Tibial nerve (tissue), 4 donors: ENCODE measurements at regions not wholly inside any gene's neighbourhood (a gene's known extent, or its start where the extent isn't known, plus 50 kb on each side); places are given as distances from the start of the nearest gene placed in this dataset.
A peak's percentile ranks its signal among the peaks of the same experiment; 100 is the strongest.

ENCODE experiments used
- DNase-seq, 2 donors: peaks; one replicate each; pipeline ENCODE4 v3.0.0-alpha.2; 2019; ENCODE audit warnings: low spot score in 2 of 2
- H3K27ac ChIP-seq, 4 donors: fragments of 200-600 bp; sonication (generic) in 3 of 4; one replicate each; pipeline ENCODE4 v1.5.1; 2017 to 2019; ENCODE audit warnings: mild to moderate bottlenecking in 1 of 4
- H3K27me3 ChIP-seq, 2 donors: fragments of 200-600 bp; sonication (generic) in 1 of 2; one replicate each; pipeline versions ENCODE4 v1.5.1 to v1.6.0; 2017 to 2019
- H3K36me3 ChIP-seq, 3 donors: fragments of 200-600 bp; sonication (generic); one replicate each; pipeline ENCODE4 v1.5.1; 2018 to 2019
- H3K4me1 ChIP-seq, 4 donors: fragments of 200-600 bp; sonication (generic) in 3 of 4; one replicate each; pipeline ENCODE4 v1.5.1; 2017 to 2019
- H3K4me3 ChIP-seq, 4 donors: fragments of 200-600 bp; sonication (generic) in 3 of 4; one replicate each; pipeline ENCODE4 v1.5.1; 2017 to 2019; ENCODE audit warnings: mild to moderate bottlenecking in 1 of 4, moderate library complexity in 1 of 4
- H3K9me3 ChIP-seq, 4 donors: fragments of 200-600 bp; sonication (generic) in 3 of 4; one replicate each; pipeline ENCODE4 v1.5.1; 2017 to 2019
- CTCF ChIP-seq, 5 experiments: fragments of 200-600 bp in 3 of 5; fragments of 450-650 bp in 2 of 5; sonication (generic) in 3 of 5; IDR thresholded peaks; one replicate each; pipeline ENCODE4 v1.5.1; 2016 to 2019; ENCODE audit warnings: antibody characterized with exemption in 5 of 5, mild to moderate bottlenecking in 3 of 5, moderate library complexity in 2 of 5
- EP300 ChIP-seq, 2 donors: sonication (generic); formaldehyde crosslinking; IDR thresholded peaks; one replicate each; pipeline ENCODE4 v1.6.1; 2017; ENCODE audit warnings: antibody characterized with exemption in 2 of 2, mild to moderate bottlenecking in 1 of 2
- POLR2A ChIP-seq, 2 donors: fragments of 450-650 bp; IDR thresholded peaks; one replicate each; pipeline ENCODE4 v1.6.1; 2017; ENCODE audit warnings: antibody characterized with exemption in 2 of 2, mild to moderate bottlenecking in 2 of 2, moderate library complexity in 2 of 2
- WGBS, 2 donors: methylation state at CpG; one replicate each; pipeline ENCODE4 v1.1.5; 2018; 5-methylcytosine and 5-hydroxymethylcytosine counted together

GRCh38 chr2:174682578-174683391 is 81.5 kb downstream of the CHRNA1 start:
- DNase-seq, result peak; percentile 51 to 60
- Histone ChIP-seq H3K4me1 (peaks cover 0 to 53% (median 24%) of the 10 kb centered on the region in 4 donors), H3K27me3 (no peaks in the 10 kb centered on the region)

GRCh38 chr2:174682007-174682577 is 82.2 kb downstream of the CHRNA1 start:
- no peak for DNase-seq
- 0 to 1% methylated on average over 12 to 33 of the region's 52 CpGs for WGBS, 2 donors
- H3K36me3 ChIP-seq, result no peaks in the 10 kb centered on the region

More at GRCh38 chr2:174682578-174683391, 81.5 kb downstream of the CHRNA1 start:
- Histone ChIP-seq H3K36me3 (no peaks in the 10 kb centered on the region), H3K9me3 (no peaks in the 10 kb centered on the region), H3K27ac (peak overlapping the region; percentile 90 to 98 (median 94)), H3K4me3 (peak overlapping the region; percentile 65 to 96 (median 90))
- TF ChIP-seq CTCF (IDR thresholded peaks at IDR 0.05), result peak in 2 of 5 experiments; percentile 18 to 31
- TF ChIP-seq EP300 (IDR thresholded peaks at IDR 0.05), result peak in 1 of 2 donors; percentile 59
- peak in 1 of 2 donors; percentile 25 for TF ChIP-seq POLR2A (IDR thresholded peaks at IDR 0.05)
- 0 to 1% methylated on average over 14 to 86 of the region's 97 CpGs for WGBS, 2 donors

GRCh38 chr2:174681099-174682006 is 82.9 kb downstream of the CHRNA1 start:
- TF ChIP-seq EP300 (IDR thresholded peaks at IDR 0.05), result no peak
- no peak for TF ChIP-seq POLR2A (IDR thresholded peaks at IDR 0.05)
- peak in 1 of 5 experiments; percentile 13 for TF ChIP-seq CTCF (IDR thresholded peaks at IDR 0.05)

More at GRCh38 chr2:174682007-174682577, 82.2 kb downstream of the CHRNA1 start:
- Histone ChIP-seq H3K27ac (peak overlapping the region; percentile 90 to 98 (median 94)), H3K4me3 (peak overlapping the region; percentile 65 to 96 (median 90)), H3K27me3 (no peaks in the 10 kb centered on the region), H3K4me1 (peaks cover 0 to 60% (median 24%) of the 10 kb centered on the region in 4 donors), H3K9me3 (no peaks in the 10 kb centered on the region)
- TF ChIP-seq POLR2A (IDR thresholded peaks at IDR 0.05) (no peak), EP300 (IDR thresholded peaks at IDR 0.05) (peak in 1 of 2 donors; percentile 36)

GRCh38 chr2:174680221-174680620 is 82.6 kb upstream of the WIPF1 start:
- Histone ChIP-seq H3K27ac (peak overlapping the region in 2 of 4 donors; percentile 96 to 98), H3K4me3 (no peak overlapping the region), H3K36me3 (peaks cover 0 to 15% (median 0%) of the 10 kb centered on the region in 3 donors), H3K9me3 (no peaks in the 10 kb centered on the region), H3K4me1 (peaks cover 0 to 68% (median 24%) of the 10 kb centered on the region in 4 donors), H3K27me3 (no peaks in the 10 kb centered on the region)
- no peak for TF ChIP-seq CTCF (IDR thresholded peaks at IDR 0.05)
- TF ChIP-seq POLR2A (IDR thresholded peaks at IDR 0.05), result no peak
- TF ChIP-seq EP300 (IDR thresholded peaks at IDR 0.05), result no peak
- WGBS, 2 donors, result 29 to 39% methylated on average over 2 of the region's 2 CpGs
- no peak for DNase-seq

More at GRCh38 chr2:174681099-174682006, 82.9 kb downstream of the CHRNA1 start:
- DNase-seq, result peak in 1 of 2 donors; percentile 35
- no peaks in the 10 kb centered on the region for H3K9me3 ChIP-seq
- H3K27me3 ChIP-seq, result no peaks in the 10 kb centered on the region
- peak overlapping the region; percentile 65 to 96 (median 90) for H3K4me3 ChIP-seq
- peaks cover 0 to 61% (median 24%) of the 10 kb centered on the region in 4 donors for H3K4me1 ChIP-seq
- peak overlapping the region; percentile 90 to 98 (median 94) for H3K27ac ChIP-seq
- H3K36me3 ChIP-seq, result peaks cover 0 to 4% (median 0%) of the 10 kb centered on the region in 3 donors
- WGBS, 2 donors, result 16 to 18% methylated on average over 18 of the region's 18 CpGs

GRCh38 chr2:174678395-174678794 is 80.8 kb upstream of the WIPF1 start:
- no peak for TF ChIP-seq CTCF (IDR thresholded peaks at IDR 0.05)
- no peak for TF ChIP-seq POLR2A (IDR thresholded peaks at IDR 0.05)
- TF ChIP-seq EP300 (IDR thresholded peaks at IDR 0.05), result no peak
- Histone ChIP-seq H3K27ac (peak overlapping the region in 3 of 4 donors; percentile 10 to 98 (median 46)), H3K36me3 (peaks cover 0 to 15% (median 0%) of the 10 kb centered on the region in 3 donors), H3K4me1 (peaks cover 0 to 71% (median 27%) of the 10 kb centered on the region in 4 donors), H3K27me3 (no peaks in the 10 kb centered on the region), H3K4me3 (no peak overlapping the region), H3K9me3 (no peaks in the 10 kb centered on the region)
- 56 to 61% methylated on average over 2 of the region's 2 CpGs for WGBS, 2 donors
- no peak for DNase-seq
